ENCODE measurements at regions not wholly inside any gene's neighbourhood (a gene's known extent, or its start where the extent isn't known, plus 50 kb on each side); places are given as distances from the start of the nearest gene placed in this dataset.

DNA sequence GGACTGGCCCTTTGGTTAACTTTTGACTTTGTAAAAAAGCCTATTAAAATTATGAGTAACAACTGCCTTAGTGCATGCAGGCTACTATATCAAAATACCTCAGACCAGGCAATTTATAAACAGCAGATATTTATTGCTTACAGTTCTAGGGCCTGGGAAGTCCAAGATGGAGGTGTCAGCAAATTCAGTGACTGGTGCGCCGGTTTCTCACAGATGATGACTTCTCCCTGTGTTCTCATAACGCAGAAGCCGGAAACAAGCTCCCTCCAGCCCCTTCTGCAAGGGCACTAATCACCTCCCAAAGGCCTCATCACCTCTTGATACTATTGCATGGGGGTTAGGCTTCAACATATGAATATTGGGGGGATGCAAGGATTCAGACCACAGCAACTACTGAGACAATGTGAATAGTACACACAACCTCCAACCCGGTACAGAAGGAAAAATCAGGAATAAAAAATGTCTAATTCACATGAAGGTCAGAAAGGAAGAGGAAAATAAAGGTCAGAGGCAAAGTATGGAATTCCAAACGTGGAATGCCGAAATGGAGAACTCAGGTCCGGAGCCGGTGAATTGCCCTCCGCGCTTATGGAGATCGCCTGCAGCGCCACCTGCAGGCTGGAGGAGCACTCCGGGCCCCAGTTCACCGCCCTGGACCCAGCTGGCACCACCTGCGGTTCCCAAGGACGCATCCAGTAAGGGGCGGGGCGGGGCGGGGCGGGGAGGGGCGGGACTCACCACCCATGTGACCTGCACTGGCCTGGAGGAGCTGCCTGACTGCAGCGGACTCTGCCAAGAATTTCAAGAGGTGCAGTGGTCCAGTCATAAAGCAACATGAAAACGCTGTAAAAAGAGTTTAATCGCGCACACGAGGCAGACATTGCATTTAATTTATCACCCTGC is 203.4 kb downstream of the KIF26A start:
- no peak for DNase-seq (ENCODE audit: low read depth)

- DNase-seq (ENCODE audit: low read depth): no peak
These were observed 204.3 kb downstream of the KIF26A start for GRCh38 chr14:104342435-104343293.

GRCh38 chr14:104343294-104343625 is 204.9 kb downstream of the KIF26A start:
- no peak for DNase-seq (ENCODE audit: low read depth)

DNA sequence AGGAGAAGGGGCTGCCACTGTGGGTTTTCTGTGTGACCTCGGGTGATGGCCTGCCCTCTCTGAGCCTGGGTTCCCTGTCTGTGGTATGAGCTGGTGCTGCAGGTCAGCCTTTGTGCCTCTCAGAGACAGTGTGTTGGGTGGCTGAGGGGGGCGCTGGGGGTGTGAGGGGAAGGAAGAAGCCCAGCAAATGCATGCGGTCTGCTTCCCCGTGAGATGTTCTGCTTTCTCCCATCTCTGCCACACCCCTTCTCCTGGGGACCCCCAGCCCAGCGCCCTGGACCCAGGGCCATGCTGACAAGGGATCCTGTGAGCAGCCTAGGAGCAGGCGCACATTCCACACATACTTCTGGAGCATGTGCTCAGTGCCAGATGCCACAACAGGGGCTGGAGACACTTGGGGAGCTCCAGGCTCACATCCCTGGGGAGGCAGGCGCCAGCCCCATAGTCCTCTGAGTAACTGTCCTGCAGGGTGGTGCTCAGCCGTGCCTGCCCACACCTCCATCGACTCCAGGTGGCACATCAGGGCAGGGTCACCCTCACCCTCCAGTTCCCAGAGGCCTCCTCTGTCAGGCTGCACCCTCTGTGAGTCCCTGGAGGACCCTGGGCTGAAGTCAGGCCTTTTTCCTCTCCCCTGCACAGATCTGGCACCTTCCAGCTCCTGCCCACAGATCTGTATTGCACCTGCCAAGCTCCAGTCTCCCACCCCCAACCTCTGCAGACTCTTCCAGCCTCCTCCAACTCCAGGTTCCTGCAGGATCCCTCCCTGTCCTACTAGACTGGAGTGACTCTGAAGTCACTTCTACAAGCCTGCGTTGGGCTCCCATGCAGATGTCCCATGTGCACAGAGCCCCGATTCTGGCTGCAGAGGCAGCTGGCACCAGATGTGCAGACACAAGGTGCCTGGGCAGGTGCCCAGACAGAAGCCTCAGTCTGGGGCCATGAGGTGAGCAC is 205.6 kb downstream of the KIF26A start:
- DNase-seq (ENCODE audit: low read depth): no peak

- no peak for DNase-seq (ENCODE audit: low read depth)
These were observed 206.6 kb downstream of the KIF26A start for GRCh38 chr14:104344818-104345620.

DNA sequence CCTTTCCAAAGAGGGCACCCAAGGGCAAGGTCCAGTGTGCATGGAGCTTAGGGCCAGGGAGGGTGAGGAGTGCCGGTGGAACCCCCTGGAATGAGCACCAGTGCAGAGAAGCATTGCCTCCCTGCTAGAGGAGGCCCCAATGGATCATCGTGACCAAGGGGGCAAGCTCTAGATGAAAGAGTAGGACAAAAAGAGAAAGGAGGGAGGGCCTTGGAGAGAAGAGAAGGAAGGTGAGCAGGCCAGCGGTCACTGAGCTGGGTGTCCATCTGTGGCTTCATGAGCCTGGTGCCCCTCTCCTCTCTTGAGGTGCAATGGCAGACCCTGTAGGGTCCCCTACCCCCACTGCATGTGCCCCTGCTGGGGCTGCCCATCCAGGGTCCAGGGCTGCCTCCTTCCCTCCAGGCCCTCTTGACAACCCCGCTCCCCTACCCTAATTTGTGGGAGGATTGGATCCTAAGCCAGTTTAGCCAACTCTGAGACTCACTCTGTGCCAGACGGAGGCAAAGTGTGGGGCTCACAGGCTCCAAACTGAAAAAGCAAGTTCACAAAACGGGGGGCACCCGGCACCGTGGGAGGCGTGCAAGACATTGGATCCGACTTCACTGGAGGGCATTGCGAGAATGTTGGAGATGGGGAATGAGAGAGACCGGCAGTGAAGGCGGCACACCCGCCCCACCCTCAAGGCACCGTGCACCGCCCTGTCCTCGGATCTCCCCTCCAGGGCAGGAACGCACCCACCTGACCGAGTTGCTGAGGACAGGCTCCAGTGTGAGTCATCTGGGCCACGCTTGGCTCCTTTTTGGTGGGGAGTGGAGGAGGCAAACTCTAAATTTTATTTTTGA is 207.5 kb downstream of the KIF26A start:
- DNase-seq (ENCODE audit: low read depth): no peak

DNA sequence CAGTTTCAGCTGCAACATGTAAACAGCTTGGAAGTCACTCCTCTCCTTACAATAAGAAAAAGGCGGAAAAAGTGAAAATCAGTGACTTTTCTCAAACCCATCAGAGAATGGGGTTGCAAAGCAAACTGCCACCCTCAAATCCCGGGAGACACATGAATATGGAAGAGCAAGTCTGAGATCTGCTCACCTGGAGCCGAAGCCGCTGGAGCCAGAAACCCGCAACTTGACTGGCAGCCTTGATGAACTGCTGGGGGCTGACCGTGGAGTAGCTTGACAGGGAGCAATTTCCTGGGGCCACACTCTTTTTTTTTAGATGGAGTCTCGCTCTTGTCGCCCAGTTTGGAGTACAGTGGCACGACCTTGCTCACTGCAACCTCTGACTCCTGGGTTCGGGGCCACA is 208.2 kb downstream of the KIF26A start:
- DNase-seq (ENCODE audit: low read depth): no peak

DNA sequence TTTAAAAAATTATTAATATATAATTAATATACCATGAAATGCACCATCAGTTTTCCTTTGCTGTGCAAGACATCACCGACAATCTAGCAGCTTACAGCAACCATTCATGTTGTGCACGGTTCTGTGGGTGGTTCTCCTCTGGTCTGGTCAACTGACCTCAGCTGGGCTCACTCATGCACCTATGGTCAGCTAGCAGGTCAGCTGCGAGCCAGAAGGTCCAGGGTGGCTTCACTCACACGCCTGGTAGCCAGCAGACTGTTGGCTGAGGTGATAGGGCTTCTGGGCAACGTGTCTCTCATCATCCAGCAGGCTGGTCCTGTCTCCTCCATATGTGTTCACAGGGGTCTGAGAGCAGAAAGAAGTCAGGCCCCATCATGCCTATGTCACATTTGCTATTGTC is 210.4 kb downstream of the KIF26A start:
- no peak for DNase-seq (ENCODE audit: low read depth)

GRCh38 chr14:104349950-104350349 is 211.6 kb downstream of the KIF26A start:
- no peak for DNase-seq (ENCODE audit: low read depth)

DNA sequence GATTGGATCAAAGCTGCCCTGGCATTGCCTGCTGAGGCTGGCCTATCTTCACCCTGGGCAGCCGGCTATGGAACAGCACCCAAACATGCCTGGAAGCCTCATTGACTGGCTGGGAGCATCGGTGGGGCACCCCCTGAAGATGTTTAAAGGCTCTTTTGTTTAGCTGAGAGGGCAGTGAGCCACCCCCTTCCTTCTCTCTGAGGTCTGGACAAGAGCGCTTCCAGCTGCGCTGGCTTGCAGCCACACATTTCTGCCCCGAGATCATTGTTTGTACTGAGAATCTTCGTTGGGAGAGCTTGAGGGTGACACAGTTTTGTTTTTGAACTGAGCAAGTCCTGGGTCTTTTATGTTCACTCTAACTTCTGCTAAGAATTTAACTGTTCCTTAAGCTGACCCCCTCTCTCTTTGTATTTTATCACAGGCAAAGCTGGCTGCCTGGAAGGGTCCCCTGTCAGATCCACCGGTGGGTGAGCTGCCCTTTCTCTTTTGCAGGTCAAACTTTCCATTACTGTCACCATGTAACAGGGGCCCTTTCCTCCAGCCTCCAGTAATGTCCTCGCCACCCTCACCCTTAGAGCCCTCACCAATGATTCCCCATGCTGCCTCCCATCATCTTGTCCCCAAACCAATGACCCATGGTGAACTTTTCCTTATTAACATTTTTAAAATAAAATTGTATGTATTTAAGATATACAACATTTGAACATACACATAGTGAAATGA is 212.2 kb downstream of the KIF26A start:
- no peak for DNase-seq (ENCODE audit: low read depth)

- no peak for DNase-seq (ENCODE audit: low read depth)
These were observed 213.6 kb downstream of the KIF26A start for GRCh38 chr14:104351849-104352492.

DNA sequence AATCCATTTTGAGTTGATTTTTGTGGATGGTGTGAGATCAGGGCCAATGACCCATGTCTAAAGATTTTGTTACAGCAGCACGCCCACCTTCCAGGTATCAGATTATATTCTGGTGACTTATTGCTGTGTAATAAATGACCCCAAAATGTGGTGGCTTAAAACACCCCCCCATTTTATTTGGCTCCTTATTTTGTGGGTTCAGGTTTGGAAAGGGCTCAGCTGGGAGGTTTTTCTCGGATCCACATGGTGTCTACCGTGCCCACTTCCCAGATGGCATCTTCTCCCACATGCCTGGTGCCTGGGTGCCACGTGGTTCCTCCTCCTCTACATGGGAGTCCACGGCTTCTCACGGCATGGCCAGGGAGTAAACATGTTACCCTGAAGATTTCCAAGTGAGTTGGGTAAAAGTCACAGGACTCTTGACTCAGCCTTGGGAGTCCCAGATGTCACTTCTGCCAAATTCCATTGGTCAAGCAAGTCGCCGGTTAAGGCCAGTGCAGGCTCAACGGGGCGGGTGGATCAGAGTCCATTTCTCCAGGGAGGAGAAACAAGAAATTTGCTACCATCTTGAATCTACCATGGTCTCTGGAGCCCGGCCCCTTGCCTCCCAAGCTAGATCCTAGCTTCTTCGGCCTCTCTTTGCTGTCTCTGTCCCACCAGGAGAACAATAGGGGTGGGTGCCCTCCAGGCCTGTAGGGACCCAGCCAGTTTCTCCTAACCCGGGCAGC is 214.3 kb downstream of the KIF26A start:
- DNase-seq (ENCODE audit: low read depth): no peak

- DNase-seq (ENCODE audit: low read depth): no peak
These were observed 215.0 kb downstream of the KIF26A start for GRCh38 chr14:104353221-104353920.

GRCh38 chr14:104353921-104354701 is 215.7 kb downstream of the KIF26A start:
- DNase-seq (ENCODE audit: low read depth): no peak

DNA sequence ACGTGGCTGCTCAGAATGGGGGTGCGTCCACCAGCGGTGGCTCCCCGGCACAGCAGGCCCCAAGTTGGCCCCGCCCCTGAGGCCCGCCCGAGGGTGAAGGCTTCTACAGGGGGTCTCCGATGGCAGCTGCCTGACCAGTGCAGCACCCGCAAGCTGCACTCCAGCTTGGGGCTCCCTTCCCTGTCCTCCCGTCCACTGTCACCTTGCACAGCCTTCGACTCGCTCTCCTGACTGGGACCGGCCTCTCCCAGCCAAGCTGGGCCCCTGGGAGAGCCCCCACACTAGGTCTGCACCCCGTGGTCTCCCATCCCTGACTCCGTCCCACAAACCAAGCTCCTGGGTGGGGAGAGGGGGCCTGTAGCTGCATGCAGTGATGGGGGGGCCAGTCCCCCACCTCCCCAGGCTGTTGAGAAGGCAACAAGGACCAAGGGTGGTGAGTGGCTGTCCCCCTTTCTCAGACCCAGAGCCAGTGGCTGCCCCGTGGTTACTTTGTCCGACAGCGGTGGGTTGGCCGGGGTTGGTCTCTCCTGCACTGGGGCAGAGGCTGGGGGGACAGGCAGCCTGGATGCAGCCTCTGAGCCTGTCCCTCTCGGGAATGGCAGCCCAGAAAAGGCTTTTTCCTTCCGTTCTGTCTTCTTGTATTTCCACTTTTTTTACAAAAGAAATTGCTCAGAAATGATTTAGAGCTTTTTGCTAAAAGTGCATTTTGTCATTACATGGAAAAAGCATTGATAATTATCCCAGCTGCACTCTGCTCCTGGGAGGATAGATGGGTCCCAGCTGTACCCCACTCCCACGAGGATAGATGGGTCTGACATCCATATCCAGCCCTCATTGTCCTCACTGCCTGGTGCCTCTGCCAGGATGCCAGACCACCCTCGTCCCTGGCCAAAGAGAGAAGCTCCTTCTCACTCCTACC is 217.0 kb downstream of the KIF26A start:
- DNase-seq (ENCODE audit: low read depth): no peak
